ENCODE measurements at regions not wholly inside any gene's neighbourhood (a gene's known extent, or its start where the extent isn't known, plus 50 kb on each side); places are given as distances from the start of the nearest gene placed in this dataset.
A peak's percentile ranks its signal among the peaks of the same experiment; 100 is the strongest.

GRCh38 chr13:84845907-84846619 lies 953.2 kb downstream of the SLITRK6 start:
- Histone ChIP-seq H3K27ac (ENCODE audit: low read depth, low read length) (no peak overlapping the region), H3K9me3 (ENCODE audit: control insufficient read depth, insufficient read depth, low read length) (no peaks in the 10 kb centered on the region), H3K4me3 (ENCODE audit: low read depth, low read length) (no peak overlapping the region), H3K27me3 (ENCODE audit: control insufficient read depth, insufficient read depth, low read length) (no peaks in the 10 kb centered on the region)
- POLR2A ChIA-PET, result no interaction called here
- no peak for DNase-seq (ENCODE audit: low read depth, low spot score)
- no peak for TF ChIP-seq CTCF (IDR thresholded peaks at IDR 0.05; ENCODE audit: low read depth, low read length)
- CTCF ChIA-PET, result no interaction called here

GRCh38 chr13:84844473-84844872 lies 954.7 kb downstream of the SLITRK6 start:
- TF ChIP-seq CTCF (IDR thresholded peaks at IDR 0.05; ENCODE audit: low read depth, low read length), result peak; percentile 33
- Histone ChIP-seq H3K9me3 (ENCODE audit: control insufficient read depth, insufficient read depth, low read length) (no peaks in the 10 kb centered on the region), H3K4me3 (ENCODE audit: low read depth, low read length) (no peak overlapping the region), H3K27me3 (ENCODE audit: control insufficient read depth, insufficient read depth, low read length) (no peaks in the 10 kb centered on the region), H3K27ac (ENCODE audit: low read depth, low read length) (no peak overlapping the region)
- ChIA-PET POLR2A (no interaction called here), CTCF (interaction anchor here (0.6 to 1.8 kb wide), 6 partner anchors 13 to 1146 kb away, joined by 3 to 7 read pairs (median 3); no protein-coding TSS in a partner anchor)
- DNase-seq (ENCODE audit: low read depth, low spot score), result no peak

GRCh38 chr13:84843368-84843767 lies 955.9 kb downstream of the SLITRK6 start:
- Histone ChIP-seq H3K27me3 (ENCODE audit: control insufficient read depth, insufficient read depth, low read length) (no peaks in the 10 kb centered on the region), H3K27ac (ENCODE audit: low read depth, low read length) (no peak overlapping the region), H3K4me3 (ENCODE audit: low read depth, low read length) (no peak overlapping the region), H3K9me3 (ENCODE audit: control insufficient read depth, insufficient read depth, low read length) (no peaks in the 10 kb centered on the region)
- ChIA-PET CTCF (interaction anchor here (1.8 kb wide), 1 partner anchor 986 kb away, joined by 7 read pairs; no protein-coding TSS in a partner anchor), POLR2A (no interaction called here)
- TF ChIP-seq CTCF (IDR thresholded peaks at IDR 0.05; ENCODE audit: low read depth, low read length), result no peak
- no peak for DNase-seq (ENCODE audit: low read depth, low spot score)

GRCh38 chr13:84834201-84834600 lies 951.9 kb upstream of the SLITRK1 start:
- TF ChIP-seq CTCF (IDR thresholded peaks at IDR 0.05; ENCODE audit: low read depth, low read length), result no peak
- Histone ChIP-seq H3K9me3 (ENCODE audit: control insufficient read depth, insufficient read depth, low read length) (peaks cover 9% of the 10 kb centered on the region; the same call in 1 of the 2 replicates), H3K27ac (ENCODE audit: low read depth, low read length) (no peak overlapping the region), H3K27me3 (ENCODE audit: control insufficient read depth, insufficient read depth, low read length) (no peaks in the 10 kb centered on the region), H3K4me3 (ENCODE audit: low read depth, low read length) (no peak overlapping the region)
- POLR2A ChIA-PET, result no interaction called here
- DNase-seq (ENCODE audit: low read depth, low spot score), result no peak
- CTCF ChIA-PET, result no interaction called here
